KMS-11 (cell line): ENCODE measurements at regions not wholly inside any gene's neighbourhood (a gene's known extent, or its start where the extent isn't known, plus 50 kb on each side); places are given as distances from the start of the nearest gene placed in this dataset.

ENCODE experiments used
- H2AFZ ChIP-seq: fragments of 200-600 bp; sonication (generic); 2 replicates; pipeline ENCODE4 v1.6.1; 2016; ENCODE audit warnings: antibody characterized with exemption, mixed run types, low read depth
- H3K27ac ChIP-seq: fragments of 200-600 bp; sonication (generic); 2 replicates; pipeline ENCODE4 v1.6.1; 2016; ENCODE audit warnings: mild to moderate bottlenecking, mixed run types
- H3K27me3 ChIP-seq: fragments of 200-600 bp; sonication (generic); 2 replicates; pipeline ENCODE4 v1.6.1; 2017; ENCODE audit warnings: mild to moderate bottlenecking, low read depth, mixed run types, moderate library complexity; ENCODE audit not compliant: insufficient read depth
- H3K36me3 ChIP-seq: fragments of 200-600 bp; sonication (generic); 2 replicates; pipeline ENCODE4 v1.6.1; 2017; ENCODE audit warnings: mild to moderate bottlenecking, mixed run types; ENCODE audit not compliant: insufficient read depth
- H3K4me1 ChIP-seq: fragments of 200-600 bp; sonication (generic); 2 replicates; pipeline ENCODE4 v1.6.1; 2016; ENCODE audit warnings: mild to moderate bottlenecking, low read depth, mixed run types; ENCODE audit not compliant: poor library complexity, severe bottlenecking
- H3K4me2 ChIP-seq: fragments of 200-600 bp; sonication (generic); 2 replicates; pipeline ENCODE4 v1.7.0; 2016; ENCODE audit warnings: mild to moderate bottlenecking, mixed run types
- H3K4me3 ChIP-seq: fragments of 200-600 bp; sonication (generic); IDR thresholded peaks from 2 replicates; pipeline ENCODE4 v1.6.1; 2017; ENCODE audit warnings: low read depth, low read length, mixed read lengths; ENCODE audit not compliant: insufficient read depth
- H3K79me2 ChIP-seq: fragments of 200-600 bp; sonication (generic); 2 replicates; pipeline ENCODE4 v1.6.1; 2016; ENCODE audit warnings: low read depth, mixed run types; ENCODE audit not compliant: insufficient read depth
- H3K9ac ChIP-seq: fragments of 200-600 bp; sonication (generic); 2 replicates; pipeline ENCODE4 v1.6.1; 2016; ENCODE audit warnings: mild to moderate bottlenecking, mixed run types
- H4K20me1 ChIP-seq: fragments of 200-600 bp; sonication (generic); 2 replicates; pipeline ENCODE4 v1.6.1; 2016; ENCODE audit warnings: mild to moderate bottlenecking, mixed run types; ENCODE audit not compliant: insufficient read depth
- TF ChIP-seq, protein P1 (sequence below): fragments of 200-600 bp; sonication (generic); conservative IDR thresholded peaks from 2 replicates; pipeline ENCODE4 v1.6.1; 2017; ENCODE audit warnings: low read depth, mild to moderate bottlenecking, antibody characterized with exemption, low read length, moderate library complexity, mixed read lengths

DNA sequence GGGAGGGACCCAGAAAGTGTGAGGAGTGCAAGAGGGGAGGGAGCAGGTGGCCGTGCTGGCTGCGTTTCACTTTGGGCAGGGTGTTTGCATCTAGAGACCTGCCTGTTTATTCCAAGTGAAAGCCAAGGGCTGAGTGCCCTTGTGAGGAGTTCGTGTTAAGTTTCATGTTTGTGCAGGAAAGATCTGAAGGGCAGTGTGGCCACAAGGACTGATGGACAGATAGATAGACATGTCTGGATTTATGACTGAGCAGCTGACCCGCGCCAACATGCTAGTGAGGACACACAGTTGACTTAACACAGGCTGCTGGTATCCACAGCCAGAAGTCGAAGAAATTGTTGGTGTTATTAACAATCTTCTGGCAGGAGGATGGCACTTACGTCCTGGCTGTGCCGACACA, 387.6 kb upstream of the TNP1 start:
- no peak overlapping the region for H3K9ac ChIP-seq
- no peaks in the 10 kb centered on the region for H4K20me1 ChIP-seq
- TF ChIP-seq, protein P1, sequence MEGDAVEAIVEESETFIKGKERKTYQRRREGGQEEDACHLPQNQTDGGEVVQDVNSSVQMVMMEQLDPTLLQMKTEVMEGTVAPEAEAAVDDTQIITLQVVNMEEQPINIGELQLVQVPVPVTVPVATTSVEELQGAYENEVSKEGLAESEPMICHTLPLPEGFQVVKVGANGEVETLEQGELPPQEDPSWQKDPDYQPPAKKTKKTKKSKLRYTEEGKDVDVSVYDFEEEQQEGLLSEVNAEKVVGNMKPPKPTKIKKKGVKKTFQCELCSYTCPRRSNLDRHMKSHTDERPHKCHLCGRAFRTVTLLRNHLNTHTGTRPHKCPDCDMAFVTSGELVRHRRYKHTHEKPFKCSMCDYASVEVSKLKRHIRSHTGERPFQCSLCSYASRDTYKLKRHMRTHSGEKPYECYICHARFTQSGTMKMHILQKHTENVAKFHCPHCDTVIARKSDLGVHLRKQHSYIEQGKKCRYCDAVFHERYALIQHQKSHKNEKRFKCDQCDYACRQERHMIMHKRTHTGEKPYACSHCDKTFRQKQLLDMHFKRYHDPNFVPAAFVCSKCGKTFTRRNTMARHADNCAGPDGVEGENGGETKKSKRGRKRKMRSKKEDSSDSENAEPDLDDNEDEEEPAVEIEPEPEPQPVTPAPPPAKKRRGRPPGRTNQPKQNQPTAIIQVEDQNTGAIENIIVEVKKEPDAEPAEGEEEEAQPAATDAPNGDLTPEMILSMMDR = no peak
- no peak overlapping the region for H2AFZ ChIP-seq
- no peak overlapping the region for H3K27ac ChIP-seq
- no peak overlapping the region for H3K4me3 ChIP-seq
- H3K27me3 ChIP-seq = no peaks in the 10 kb centered on the region
- H3K4me1 ChIP-seq = no peaks in the 10 kb centered on the region
- H3K79me2 ChIP-seq = no peaks in the 10 kb centered on the region
- no peaks in the 10 kb centered on the region for H3K36me3 ChIP-seq
- no peak overlapping the region for H3K4me2 ChIP-seq

DNA sequence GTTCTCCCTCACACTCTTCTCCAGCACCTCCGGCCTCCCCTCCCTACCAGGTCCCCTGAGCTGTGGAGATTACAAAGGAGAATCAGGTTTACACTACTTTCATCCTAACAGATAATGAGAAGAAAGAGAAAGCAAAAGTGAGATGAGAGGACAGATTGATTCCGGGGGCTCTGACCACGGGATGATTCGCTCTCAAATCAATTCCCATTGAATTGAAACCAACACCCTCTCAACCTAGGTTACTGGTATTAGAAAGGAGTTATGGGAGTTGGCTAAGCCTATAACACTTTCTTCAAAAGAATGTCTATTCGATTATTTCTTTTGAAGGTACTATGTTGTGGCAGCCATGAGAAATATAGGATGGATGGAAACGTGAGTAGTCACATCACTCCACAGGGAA, 386.2 kb upstream of the TNP1 start:
- H4K20me1 ChIP-seq = no peaks in the 10 kb centered on the region
- H3K27ac ChIP-seq = no peak overlapping the region
- H3K9ac ChIP-seq = no peak overlapping the region
- H3K79me2 ChIP-seq = no peaks in the 10 kb centered on the region
- no peaks in the 10 kb centered on the region for H3K36me3 ChIP-seq
- H3K4me2 ChIP-seq = no peak overlapping the region
- no peaks in the 10 kb centered on the region for H3K27me3 ChIP-seq
- TF ChIP-seq, protein P1 = no peak
- no peak overlapping the region for H2AFZ ChIP-seq
- H3K4me1 ChIP-seq = no peaks in the 10 kb centered on the region
- no peak overlapping the region for H3K4me3 ChIP-seq

DNA sequence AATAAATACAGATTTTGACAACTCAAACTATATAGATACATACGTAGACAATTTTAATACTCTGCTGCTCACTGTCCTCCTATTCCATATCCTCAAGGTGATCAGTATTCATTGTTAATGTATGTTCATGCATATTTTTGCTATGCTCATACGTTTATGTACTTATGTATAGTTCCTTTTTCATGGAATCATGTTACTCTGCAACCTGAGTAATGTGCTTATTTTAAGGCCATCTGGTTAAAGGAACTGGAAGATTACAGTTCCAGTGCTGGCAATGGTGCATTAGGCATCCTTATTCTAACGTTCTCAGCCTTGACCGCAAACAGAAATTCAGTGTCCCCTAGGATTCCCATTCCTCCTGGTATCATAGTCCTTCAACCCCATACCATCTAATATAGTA, 385.0 kb upstream of the TNP1 start:
- Histone ChIP-seq H4K20me1 (no peaks in the 10 kb centered on the region), H3K27me3 (no peaks in the 10 kb centered on the region)
- TF ChIP-seq, protein P1 = no peak

DNA sequence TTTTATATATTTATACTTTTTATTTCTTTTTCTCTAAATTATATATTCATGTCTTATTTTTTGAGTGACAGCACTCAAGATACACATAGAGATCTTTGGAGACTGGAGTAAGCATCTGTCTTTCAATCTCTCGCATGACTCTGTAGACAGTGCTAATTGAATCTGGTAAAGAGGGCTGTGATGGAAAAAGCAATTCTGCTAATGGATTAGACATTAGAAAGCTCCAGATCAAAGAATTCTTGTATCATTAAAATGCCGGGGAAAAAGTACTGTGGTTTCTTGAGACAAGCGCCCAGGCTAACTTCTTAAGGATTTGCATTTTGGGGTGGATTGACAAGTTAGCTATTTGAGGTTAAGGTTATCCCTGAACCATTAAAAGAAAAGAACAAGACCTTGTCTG, 383.1 kb upstream of the TNP1 start:
- H3K27me3 ChIP-seq = no peaks in the 10 kb centered on the region
- no peaks in the 10 kb centered on the region for H3K36me3 ChIP-seq

More for the DNA sequence above, 385.0 kb upstream of the TNP1 start:
- Histone ChIP-seq H3K9ac (no peak overlapping the region), H3K4me2 (no peak overlapping the region), H3K4me3 (no peak overlapping the region), H3K4me1 (no peaks in the 10 kb centered on the region), H3K79me2 (no peaks in the 10 kb centered on the region), H2AFZ (no peak overlapping the region), H3K36me3 (no peaks in the 10 kb centered on the region), H3K27ac (no peak overlapping the region)

More for the DNA sequence above, 383.1 kb upstream of the TNP1 start:
- no peak overlapping the region for H3K27ac ChIP-seq
- no peaks in the 10 kb centered on the region for H3K79me2 ChIP-seq
- H3K4me3 ChIP-seq = no peak overlapping the region
- TF ChIP-seq, protein P1 = no peak
- no peak overlapping the region for H2AFZ ChIP-seq
- H3K4me2 ChIP-seq = no peak overlapping the region
- no peaks in the 10 kb centered on the region for H4K20me1 ChIP-seq
- no peak overlapping the region for H3K9ac ChIP-seq
- no peaks in the 10 kb centered on the region for H3K4me1 ChIP-seq
